ENCODE measurements at regions not wholly inside any gene's neighbourhood (a gene's known extent, or its start where the extent isn't known, plus 50 kb on each side); places are given as distances from the start of the nearest gene placed in this dataset.

- DNase-seq (ENCODE audit: low read depth) = no peak
These were observed 214.2 kb downstream of the RBFOX3 start for GRCh38 chr17:79396696-79397095.

GRCh38 chr17:79395545-79395944 is 215.3 kb downstream of the RBFOX3 start:
- no peak for DNase-seq (ENCODE audit: low read depth)

DNA sequence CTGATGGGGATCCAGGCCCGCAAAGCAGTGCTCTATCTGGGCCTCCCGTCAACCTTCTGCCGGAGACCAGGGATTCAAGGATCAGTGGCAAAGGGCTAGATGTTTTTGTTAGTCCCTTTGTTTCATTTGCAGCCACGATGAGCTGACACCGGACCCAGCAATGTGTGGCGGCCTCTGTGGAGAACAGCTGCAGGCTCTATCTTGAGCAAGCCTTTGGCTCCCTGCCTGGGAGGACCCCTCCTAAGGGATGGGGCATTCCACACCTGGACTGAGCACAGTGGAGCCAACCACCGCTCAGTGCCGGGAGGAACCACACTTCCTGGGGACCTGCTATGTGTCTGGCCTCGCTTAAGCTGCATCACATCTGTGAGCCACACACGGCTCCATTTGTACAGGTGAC is 215.8 kb downstream of the RBFOX3 start:
- no peak for DNase-seq (ENCODE audit: low read depth)

DNA sequence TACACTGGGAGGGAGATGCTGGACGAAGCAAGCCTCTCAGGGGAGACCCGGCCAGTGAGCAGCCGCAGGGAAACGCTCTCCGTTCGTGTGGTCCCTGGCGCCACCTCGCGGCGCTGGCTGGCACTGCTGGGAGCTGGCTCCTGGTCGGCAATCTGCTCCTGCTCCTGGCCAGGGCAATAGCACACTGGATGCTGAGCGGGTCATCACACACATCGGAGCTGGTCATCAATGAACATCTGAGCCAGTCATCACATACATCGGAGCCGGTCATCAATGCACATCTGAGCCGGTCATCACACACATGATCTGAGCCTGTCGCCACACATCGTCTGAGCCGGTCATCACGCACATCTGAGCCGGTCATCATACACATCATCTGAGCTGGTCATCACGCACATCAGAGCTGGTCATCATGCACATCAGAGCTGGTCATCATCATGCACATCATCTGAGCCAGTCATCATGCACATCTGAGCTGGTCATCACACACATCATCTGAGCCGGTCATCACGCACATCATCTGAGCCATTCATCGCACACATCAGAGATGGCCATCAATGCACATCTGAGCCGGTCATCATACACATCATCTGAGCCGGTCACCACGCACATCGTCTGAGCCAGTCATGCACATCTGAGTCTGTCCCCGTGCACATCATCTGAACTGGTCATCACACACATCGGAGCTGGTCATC is 217.3 kb downstream of the RBFOX3 start:
- peak; percentile 73 for DNase-seq (ENCODE audit: low read depth)

- DNase-seq (ENCODE audit: low read depth) = no peak
These were observed 218.3 kb downstream of the RBFOX3 start for GRCh38 chr17:79392598-79392997.

DNA sequence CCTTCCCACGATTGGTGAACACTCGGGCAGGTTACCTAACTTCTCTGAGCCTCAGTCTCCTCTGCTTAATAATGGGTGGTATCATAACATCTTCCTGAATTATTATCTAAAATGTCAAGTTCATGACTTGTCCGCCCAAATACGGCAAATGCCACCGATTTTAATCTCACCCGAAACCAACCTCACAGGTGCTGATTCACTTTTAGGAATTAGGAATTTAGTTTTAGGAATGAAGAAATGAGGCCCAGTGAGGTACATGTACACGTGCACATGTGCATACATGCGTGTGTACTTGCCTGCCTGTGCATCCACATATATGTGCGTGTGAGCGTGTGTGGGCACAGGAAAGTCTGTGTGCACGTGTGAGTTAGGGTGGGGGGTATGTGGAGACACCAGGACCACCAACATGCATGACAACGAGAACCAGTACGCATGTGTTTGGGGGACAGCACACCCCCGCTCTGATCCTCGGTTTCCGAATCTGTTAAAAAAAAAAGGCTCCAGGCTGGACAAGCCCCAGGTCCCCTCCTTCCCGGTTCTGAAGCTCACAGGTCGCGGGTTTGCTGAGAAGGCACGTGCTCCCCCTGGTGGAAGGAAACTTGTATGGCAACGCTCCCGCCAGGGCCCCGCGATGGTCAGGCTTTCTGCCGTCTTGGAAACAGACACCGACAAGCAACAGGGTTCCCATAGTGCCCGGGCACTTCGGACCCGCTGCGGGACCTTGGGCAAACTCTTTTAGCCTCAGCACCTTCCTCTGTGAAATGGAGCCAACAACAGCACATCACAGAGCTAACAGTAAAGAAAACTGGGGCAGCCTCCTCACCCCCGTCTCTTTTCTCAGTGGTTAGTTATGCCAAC is 219.2 kb downstream of the RBFOX3 start:
- peak; percentile 76 for DNase-seq (ENCODE audit: low read depth)

DNA sequence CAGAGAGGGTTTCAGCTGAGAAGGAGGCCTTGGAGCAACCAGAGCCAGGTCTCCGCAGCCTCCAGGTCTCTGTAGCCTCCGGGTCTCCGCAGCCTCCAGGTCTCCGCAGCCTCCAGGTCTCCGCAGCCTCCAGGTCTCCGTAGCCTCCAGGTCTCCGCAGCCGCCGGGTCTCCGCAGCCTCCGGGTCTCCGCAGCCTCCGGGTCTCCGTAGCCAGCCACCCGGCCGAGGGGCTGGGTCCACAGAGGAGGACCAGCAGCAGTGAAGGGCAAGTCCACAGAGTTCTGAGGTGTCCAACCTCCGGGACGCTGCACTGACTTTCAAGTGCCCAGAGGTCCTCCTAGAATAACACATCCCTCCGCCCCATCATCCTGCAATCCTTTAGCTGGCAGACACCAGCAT is 221.0 kb downstream of the RBFOX3 start:
- DNase-seq (ENCODE audit: low read depth) = no peak

GRCh38 chr17:79388556-79389295 is 222.1 kb downstream of the RBFOX3 start:
- DNase-seq (ENCODE audit: low read depth) = peak; percentile 59

DNA sequence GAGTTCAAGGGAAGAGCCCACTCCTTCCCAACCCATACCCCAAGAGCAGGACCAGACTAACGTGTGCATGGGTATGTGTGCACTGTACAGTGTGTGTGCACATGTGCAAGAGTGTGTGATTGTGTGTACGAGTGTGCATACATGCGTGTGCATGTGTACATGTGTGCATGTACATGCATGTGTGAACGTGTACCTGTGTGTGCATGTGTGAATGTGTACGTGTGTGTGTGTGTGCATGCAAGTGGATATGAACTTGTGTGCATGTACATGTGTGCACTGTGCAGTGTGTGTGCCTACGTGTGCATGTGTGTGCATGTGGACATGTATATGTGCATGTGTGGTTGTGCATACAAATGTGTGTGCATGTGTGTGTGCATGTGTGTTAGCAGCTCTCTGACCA is 223.1 kb downstream of the RBFOX3 start:
- no peak for DNase-seq (ENCODE audit: low read depth)

DNA sequence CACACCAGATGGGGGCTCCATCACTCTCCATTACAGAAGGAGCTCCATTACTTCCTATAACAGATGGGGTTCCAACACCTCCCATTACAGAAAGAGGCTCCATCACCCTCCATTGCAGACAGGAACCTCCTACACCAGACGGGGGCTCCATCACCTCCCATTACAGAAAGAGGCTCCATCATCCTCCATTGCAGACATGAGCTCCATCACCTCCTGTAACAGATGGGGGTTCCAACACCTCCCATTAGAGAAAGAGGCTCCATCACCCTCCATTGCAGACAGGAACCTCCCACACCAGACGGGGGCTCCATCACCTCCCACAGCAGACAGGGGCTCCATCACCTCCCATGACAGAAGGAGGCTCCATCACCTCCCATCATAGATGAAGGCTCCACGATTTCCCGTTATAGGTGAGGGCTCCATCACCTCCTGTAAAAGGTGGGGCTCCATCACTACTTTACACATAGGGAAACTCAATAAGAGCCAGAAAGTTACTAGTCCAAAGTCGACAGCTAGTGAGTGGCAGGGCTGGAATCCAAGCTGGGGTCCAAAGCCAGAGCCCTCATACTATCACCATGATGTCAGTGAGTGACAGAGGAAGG is 224.8 kb downstream of the RBFOX3 start:
- no peak for DNase-seq (ENCODE audit: low read depth)

DNA sequence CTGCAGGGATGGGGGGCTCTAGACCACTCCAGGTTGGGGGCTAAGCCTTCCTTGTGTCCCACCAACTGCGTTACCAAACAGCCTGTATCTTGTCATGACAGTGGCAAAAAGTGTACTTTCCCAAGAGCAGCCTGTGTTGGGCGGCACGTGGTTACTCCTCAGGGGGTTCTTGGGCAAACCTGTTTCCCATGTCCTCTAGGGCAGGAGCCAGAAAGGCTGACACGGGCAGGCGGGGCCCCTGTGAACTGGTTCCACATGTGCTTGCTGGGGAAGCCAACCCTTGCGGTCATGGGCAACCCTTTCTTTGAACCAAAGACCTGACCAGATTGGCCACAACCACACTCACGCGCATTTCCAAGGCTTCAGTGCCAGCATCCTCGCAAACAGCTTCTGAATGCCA is 228.5 kb downstream of the RBFOX3 start:
- no peak for DNase-seq (ENCODE audit: low read depth)

DNA sequence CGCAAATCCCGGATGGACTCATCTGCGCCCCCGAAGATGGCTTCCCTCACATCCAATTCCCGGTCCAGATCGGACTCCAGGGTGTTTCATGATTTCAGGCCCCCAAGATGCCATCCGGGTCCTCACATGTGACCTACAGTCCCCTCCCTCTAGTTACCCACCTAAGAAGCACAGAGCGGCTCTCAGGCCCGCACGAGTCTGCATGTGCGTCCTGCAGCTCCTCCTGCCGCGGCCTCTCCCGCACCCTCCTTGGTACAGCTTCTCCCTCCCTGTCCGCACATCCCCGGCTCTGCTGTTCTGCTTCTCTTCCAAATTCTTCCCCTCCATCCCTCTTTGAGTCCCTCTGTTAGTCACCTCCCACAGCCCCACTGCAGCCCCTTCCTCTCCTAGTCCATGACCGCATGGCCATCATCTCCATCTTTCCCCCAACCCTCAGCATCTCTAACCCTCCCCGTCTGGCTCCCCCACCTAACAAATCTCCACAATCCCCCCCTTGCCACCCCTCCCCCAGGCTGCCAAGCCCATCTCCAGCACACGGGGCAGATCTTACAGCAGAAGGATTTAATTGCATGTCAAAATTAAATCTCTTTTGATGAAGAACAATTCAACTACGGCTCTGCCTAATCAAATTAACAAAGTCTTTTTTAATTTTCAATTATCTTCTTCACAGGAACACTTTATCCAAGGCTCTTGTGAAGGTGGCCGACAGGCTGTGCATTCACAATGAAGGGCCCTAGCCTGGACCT is 231.0 kb downstream of the RBFOX3 start:
- DNase-seq (ENCODE audit: low read depth) = no peak

DNA sequence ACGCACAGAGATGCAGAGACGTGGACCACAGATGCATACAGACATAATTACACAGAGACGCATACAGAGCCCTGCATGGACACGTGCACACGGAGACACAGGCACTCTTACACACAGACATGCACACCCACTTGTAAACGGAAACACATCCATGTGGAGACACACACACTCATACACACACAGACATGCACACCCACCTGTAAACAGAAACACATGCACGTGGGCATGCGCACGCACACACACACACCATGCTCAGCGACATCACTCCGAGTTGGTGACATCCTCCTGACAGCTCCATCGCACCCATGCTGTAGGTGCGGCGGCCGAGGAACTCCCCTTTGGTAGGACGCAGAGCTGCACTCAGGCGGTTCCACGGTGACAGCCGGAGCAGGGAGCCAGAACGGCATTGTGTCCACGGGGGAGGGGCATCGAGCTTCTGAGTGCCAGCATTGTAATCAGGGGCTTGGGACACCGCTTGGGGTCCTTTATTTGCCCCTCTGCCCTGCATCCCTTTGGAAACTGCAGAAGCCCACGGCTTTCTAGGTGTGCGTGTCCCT is 233.5 kb downstream of the RBFOX3 start:
- DNase-seq (ENCODE audit: low read depth) = no peak

DNA sequence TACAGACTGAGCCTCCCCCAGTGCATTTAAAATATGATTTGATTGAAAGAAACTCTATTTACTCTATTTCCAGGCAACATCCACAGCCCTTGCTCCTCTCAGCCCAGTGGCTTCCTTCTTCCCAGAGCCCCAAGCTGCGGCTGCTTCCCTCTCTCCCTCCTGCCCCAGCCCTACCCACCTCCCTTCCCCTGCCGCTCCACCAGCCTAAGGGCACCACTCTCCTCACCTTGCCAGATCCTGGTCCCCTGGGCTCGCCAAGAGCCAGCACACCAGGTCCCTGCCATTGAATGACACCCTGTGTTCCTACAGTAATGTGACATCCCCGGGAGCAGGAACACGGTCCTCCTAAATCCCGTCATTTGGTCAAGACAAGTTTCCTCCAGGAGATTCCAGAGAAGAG is 236.0 kb downstream of the RBFOX3 start:
- no peak for DNase-seq (ENCODE audit: low read depth)

DNA sequence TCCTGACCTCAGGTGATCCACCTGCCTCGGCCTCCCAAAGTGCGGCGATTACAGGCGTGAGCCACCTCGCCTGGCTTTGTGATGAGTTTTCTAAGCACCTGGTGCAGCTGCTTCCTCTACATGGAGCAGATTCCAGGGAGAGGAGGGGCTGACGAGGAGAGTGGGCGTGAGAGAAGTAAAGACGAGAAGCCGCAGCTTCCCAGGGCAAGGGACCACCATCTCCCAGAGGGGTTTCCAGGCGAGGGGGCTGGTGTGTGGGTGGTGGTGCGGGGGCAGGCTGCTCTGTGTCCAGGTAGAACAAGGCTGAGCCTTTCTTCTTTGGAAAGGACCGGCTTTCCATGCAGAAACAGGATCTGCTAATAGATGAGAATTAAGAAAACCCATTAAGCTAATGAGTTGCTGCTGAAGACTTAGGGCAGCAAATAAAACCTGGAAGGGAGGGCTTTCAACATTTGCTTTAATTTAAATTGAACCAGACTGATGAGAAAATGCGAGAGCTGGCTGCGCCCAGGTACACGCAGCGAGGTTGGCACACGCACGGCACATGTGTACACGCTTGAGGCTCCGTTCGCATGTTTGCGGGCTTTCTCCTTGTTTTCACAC is 236.7 kb downstream of the RBFOX3 start:
- no peak for DNase-seq (ENCODE audit: low read depth)

GRCh38 chr17:79372470-79373238 is 238.2 kb downstream of the RBFOX3 start:
- no peak for DNase-seq (ENCODE audit: low read depth)

- no peak for DNase-seq (ENCODE audit: low read depth)
These were observed 238.9 kb downstream of the RBFOX3 start for GRCh38 chr17:79371984-79372383.

- DNase-seq (ENCODE audit: low read depth) = no peak
These were observed 240.3 kb downstream of the RBFOX3 start for GRCh38 chr17:79370594-79370993.

GRCh38 chr17:79370126-79370525 is 240.7 kb downstream of the RBFOX3 start:
- no peak for DNase-seq (ENCODE audit: low read depth)

- no peak for DNase-seq (ENCODE audit: low read depth)
These were observed 241.3 kb downstream of the RBFOX3 start for GRCh38 chr17:79369532-79369931.
